GM18867 (cell line): ENCODE measurements at regions not wholly inside any gene's neighbourhood (a gene's known extent, or its start where the extent isn't known, plus 50 kb on each side); places are given as distances from the start of the nearest gene placed in this dataset.

Experiments used
- ATAC-seq: cut with Tn5 transposase; IDR thresholded peaks from one replicate; pipeline ENCODE4 v1.9.1; 2021; ENCODE audit warnings: mild to moderate bottlenecking, moderate library complexity; ENCODE audit not compliant: unreplicated experiment

DNA sequence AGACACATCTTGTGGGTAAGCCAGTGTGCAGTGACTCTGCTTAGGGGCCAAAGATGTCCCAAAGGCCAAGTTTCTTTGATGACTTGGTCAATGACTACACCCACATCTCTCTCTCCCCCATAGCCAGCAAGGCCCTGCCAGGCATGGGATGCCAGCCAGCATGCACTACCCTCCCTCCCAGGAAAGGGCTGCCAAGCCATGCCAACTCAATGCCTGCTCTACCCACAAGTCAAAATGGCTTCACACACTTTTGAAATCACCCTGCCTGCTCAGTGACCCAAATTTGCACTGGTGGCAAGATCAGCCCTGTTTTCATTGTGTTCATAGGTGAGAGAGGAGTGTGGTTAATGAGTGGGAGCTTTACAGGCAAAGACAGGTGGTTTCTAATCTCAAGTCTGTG, 112.5 kb downstream of the MATN1 start:
- ATAC-seq, result no peak

DNA sequence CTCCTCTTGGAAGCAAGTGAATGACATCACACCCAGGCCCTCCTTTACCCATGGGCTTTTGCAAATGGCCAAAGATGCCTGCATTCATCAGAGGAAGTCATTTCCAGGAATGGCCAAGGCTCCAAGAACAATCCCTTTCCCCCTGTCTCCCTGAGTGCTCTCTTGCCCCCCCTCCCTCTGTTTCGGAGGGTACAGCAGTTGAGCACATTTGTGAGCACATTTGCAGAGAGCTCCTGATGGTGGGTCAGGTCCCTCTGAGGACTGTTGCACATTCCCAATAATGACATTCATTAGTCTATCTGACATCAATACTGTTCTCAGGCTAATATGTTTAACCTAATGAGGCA, 113.4 kb downstream of the MATN1 start:
- no peak for ATAC-seq

DNA sequence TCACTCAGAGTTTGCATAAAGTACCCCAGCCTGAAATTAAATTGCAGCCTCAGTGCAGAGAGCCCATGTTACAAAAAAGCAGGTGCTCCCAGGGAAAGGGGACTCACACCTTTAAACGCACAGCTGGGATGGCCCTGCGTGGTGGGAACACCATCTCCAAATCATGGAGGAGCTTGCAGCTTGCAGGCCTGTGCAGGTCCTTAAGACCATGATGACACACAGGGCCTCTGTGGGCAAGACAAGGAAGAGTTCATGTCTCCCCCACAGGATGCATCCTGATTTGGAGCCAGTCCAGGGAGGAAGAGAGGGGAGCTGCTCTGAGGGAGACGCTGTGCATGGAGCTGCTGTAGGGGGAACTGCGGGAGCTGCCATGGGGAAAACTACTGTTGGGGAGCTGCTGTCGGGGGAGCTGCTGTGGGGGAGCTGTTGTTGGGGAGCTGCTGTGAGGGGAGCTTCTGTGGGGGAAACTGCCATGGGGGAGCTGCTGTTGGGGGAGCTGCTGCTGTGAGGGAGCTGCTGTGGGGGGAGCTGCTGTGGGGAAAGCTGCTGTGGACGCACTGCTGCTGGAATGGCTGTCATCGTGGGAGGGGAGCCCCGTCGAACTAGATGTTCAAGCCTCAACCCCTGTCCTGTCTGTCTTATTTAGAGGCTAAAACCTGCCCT, 113.9 kb downstream of the MATN1 start:
- ATAC-seq, result no peak

DNA sequence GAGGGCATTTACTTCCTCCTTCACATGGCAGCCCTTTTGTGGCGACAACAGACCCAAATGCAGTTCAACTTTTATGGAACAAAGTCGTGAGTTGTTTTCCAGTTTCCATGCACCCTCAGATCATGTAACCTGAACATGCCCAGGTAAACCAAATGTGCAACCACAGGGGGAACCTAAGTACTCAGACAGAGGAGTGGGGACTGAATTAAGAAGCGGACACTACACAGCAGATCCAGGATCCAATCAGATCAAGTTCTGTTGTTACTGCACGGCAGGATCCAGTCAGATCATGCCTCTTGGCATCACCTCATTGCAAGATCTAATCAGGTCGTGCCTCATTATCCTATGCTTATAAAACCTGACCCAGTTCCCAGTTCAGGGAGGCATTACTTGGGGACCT, 115.7 kb downstream of the MATN1 start:
- no peak for ATAC-seq

DNA sequence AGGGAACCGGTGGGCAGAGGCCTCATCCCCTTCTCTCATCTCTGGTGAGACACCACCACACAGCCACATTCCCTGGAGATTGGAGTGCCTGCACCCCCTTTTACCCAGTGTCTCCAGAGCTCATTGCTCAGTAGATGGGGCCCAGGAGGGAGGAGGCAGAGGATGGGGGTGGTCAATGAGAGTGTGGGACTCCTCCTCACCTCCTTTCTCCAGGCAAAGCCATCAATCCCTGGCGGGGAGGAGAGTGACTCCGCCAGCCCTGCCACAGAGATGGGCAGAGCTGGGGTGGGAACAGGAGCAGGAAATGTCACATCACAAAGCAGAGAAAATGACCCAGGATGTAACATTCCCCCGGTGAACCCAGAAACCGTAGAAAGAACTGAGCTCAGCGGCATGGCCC, 117.2 kb downstream of the MATN1 start:
- ATAC-seq, result no peak

DNA sequence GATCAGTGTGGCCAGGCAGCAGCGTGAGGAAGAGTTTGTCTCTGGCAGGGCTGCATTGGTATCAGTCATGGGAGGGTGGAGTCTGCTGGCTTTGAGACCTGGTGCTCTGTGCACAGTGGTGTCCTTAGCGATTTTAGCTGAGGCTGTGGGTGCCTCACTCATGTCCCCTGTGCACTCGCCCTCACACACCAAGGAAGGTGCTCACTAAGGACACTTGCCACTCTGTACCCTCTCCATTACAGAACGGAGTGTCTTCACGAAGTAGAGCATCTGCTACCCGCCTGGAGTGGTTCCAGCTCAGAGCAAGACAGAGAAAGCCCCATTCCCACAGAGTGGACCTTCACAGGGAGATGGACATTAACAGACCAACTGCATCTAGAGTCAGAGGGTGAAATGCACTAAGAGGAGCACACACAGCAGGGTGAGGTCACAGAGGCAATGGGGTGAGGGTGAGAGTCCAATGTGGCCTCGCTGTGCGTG, 117.9 kb downstream of the MATN1 start:
- no peak for ATAC-seq

DNA sequence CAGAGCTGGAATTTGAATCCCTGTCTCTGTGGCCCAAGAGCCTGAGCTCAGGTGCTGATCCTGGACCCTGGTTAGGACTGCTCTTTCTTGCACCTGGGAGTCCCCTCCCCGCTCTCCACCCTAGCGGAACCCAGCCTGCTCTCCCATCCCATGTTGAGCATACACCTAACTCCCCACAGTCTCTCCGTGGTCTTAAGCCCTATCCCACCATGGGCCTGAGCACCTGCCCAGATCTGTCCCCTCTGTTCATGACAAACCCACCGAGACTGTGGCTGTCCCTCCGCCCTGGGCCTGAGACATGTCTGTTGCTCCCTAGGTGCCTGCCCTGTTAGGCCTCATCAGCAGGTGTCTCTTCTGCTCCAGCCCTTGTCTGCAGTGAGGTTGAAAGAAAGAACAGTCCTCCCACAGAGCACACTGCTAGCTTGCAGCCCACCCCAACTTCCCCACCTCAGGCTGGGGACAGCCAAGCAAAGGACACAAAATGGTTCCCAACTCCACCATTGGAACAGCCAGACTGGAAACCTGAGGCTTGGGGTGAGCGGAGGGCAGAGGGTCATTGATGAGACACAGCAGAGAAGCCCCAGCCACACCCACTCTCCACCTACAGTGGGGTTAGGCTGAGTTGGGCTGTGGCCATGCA, 118.5 kb downstream of the MATN1 start:
- ATAC-seq, result no peak

DNA sequence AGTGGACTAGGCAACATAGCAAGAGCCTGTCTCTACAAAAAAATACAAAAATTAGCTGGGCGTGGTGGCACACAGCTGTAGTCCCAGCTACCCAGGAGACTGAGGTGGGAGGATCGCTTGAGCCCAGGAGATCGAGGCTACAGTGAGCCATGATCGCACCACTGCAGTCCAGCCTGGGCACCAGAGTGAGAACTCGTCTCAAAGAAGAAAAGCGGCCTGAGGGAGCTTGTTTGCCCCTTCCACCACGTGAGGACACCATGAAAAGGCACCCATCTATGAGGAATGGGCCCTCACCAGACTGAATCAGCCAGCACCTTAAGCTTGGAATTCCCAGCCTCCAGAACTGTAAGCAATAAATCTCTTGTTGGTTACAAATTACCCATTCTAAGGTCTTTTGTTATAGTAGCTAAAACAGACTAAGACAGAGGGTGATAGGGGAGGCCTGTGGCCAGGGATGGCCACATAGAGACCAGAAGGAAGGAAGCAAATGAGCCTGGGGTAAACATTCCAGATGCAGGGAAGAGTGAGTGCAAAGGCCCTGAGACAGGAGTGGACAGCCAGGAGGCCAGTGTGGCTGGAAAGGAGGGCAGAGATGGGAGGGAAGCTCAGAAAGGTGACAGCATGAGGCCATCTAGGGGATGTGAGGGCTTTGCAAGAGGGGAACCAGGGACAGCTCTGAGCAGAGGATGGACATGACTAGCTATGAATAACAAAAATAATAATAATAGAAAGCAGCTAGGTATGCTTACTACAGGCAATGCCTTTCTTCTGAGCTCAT, 120.1 kb downstream of the MATN1 start:
- no peak for ATAC-seq

DNA sequence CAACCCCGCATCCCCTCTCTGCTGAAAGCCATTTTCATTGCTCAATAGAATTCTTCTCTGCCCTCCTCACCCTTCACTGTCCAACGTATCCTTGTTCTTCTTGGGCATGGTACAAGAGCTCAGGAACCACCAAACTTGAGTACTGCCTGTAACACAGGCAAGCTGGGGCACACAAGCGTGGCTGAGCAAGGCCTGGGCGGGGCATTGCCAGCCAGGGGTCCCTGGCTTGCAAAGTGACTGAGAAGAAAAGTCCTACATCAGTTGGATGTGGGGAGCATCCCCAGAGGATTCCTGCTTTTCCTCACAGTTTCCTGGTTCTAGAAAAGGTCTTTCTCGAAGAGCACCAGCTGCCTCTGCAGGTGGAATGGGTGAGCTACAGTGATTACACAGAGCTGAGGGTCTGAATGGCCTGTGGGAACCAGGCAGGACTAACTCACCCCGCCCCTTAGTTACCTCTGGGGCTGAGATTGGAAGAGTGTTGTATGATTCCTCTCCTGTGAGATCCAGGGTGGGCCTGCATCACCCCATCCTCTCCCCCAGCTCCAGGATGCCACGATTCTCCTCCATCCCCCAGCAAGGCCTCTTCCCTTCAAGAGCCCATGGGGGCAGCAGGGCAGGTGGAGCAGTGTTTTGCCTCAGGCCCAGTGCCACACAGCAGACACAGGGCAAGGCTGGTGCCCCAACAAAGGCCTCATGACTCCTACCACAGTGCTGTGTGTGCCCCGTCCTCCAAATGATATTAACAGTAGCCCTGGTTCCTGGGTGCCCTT, 121.9 kb downstream of the MATN1 start:
- ATAC-seq, result no peak

DNA sequence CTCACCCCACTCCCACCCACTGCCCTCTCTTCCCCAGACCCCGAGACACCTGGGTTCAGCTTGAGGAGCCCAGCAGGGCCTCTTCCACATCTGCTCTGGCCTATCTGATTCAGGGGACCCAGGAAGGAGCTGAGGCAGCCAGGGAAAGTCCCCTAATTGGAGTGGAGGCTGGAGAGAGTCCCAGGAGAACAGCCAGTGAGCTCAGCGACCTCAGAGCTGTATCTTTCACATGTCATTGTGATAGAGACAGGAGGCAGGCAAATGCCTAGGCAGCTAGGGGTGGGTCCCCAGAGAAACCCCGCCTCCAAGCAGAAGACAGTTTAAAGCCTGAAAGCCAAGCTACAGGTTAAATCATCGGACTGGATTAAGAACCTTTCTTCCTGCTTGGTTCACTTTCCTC, 122.7 kb downstream of the MATN1 start:
- ATAC-seq, result no peak

DNA sequence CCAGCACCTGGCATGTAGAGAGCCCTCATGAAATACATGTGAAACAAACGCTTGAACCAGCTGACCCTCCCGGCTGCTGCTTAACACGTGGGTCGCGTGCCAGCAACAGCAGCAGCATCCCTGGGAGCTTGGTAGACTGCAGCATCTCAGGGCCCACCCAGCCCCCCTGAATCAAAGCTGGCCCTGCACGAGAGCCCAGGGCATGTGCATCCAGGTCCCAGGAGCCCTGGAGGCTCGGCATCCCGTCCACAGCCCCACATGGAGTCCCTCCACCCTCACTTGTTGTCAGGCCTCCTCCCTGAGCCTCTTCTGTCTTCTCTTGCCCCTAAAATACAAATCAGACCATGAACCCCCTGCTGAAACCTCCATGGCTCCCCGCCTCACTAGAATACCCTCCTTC, 123.1 kb downstream of the MATN1 start:
- no peak for ATAC-seq

DNA sequence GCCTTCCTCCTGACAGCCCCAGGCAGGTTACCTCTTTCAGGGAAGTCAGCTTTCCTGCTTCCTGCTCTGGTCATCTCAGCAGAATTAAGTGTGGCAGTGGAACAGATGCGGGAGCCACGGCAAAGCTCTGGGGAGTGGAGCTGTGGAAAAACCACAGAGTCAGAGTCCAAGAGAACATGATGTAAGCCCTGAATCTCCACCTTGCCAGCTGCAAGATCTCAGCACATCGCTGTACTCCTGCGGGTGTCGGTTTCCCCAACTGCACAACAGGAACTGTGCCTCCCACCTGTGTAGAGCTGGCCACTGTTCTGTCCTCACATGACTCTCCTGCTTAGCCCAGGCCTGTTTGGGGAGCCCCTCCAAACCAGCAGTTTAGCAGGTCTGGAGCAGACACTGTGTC, 123.7 kb downstream of the MATN1 start:
- ATAC-seq, result no peak

DNA sequence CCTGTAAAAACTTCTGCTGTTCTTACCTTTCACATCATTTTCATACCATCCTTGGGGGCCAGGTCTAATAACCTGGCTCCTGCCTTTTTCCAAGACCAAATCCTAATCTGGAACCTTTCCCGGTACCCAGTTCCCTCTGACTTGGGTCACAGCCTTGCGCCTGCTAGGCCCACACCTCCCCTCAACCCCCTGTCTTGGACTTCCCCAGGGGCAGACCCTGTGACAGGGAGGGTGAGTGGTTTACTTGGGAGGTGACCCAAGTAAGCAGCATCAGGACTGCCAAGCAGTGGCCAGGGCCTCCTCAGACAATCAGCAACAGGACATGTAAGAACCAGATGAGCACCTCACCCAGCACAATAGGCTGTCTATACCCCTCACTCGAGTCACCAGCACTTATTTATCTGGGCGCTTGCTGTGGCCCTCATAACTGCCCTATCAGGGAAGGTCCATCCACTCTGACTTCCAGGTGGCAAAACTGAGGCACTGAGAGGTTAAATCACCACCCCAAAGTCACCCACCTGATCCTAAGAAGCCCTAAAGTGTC, 124.7 kb downstream of the MATN1 start:
- ATAC-seq, result no peak

DNA sequence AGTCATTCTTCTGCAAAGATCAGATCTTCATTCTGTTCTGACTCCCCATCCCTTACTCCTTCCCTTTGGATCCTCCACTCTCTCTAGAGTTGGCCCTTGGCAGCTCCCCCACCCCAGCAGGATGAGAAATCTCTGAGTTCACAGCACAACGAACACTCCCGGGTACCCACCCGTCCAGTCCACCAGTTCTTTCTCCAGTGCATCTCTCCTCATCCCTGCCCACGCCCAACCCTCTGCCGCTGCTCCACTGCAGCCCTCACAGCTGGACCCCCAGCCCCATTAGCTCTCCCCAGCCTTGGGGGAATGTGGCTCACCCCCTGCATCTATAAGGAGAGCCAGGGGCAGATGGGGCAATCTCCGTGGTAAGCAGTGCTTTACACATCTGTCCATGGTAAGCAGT, 125.7 kb downstream of the MATN1 start:
- no peak for ATAC-seq

DNA sequence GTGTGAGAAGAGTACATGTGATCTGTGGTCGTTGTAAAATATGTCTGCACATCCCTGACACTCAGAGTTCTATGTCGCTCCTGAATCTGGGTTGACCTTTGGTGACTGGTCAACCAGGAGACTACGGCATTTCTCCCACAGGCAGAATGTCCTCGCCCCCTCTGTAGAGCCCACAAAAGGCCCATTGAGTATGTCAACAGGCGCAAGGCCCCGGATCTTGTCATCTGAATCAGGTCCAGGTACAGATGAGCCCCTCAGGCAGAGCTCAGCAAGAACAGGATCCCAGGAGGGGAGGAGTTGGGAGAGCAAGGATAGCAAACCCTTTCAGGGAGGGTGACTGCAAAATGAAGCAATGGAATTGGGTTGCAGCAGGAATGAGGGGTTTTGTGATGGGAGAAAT, 126.5 kb downstream of the MATN1 start:
- ATAC-seq, result no peak

DNA sequence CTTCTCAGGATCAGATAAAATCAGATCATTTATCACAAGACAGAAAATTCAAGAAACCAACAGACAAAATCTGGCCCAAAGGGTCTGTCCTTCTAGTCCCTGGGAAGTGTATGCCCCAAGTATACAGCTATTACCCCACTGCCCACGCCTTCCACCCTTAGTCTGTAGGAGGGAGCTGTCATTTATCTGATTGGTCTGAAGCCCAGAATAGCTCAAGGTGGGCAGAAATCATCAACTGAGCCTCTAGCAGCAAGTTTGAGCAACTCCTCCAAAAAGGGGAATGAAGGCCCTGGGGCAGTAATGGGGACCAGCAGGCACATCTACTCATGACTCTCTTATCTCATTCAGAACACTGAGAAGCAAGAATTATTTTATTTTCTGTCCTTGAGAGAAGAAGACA, 126.9 kb downstream of the MATN1 start:
- ATAC-seq, result no peak

DNA sequence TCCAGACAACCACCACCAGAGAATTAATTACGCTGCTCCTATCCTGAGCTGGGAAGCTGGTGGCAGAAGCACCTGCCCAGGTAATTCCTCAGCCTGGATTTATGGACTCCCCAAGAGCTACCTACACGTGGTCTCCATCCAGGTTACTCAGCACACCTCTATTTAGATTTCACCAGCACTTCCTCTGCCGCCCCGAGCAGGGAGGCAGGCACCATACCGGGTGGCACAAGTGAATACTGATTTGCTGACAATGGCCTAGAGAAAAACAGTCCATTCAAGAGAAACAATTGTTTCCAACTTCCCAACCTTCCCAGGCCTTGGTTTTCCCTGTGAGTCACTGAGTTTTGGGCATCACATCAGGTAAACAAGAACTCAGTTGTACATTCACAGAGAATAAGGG, 134.3 kb downstream of the MATN1 start:
- ATAC-seq, result no peak

DNA sequence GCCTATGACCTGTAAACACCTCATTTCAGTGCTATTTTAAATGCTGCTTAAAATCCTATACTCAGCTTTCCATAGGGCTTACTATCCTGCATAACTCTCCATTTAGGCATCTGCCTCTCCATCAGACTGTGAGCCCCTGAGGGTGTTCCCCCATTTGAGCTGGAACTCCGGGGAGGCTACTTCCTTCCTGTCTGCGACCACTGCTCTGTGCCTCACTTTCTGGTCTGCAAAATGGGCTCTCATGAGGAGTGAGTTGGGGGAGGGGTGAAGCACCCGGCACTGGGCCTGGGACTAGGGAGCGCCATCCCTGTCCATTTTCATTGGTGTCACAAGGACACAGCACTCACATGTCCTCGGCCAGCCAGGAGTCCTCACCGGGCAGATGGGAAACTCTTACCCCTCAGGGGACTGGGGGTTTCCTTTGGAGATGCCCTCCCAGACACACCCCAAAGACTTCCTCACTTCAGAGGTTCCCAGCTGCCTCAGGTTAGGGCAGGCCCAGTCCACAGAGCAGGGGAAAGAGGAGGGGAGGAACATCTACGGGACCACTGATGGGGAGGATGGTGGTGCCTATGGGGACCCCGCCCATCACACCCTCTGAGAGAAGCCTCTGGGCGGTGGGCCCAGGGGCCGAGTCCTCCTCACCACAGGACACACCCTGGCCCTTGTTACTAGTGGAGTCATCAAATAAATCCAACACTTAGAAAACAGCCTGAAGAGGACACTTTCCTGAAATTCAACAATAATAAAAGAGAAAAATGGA, 134.9 kb downstream of the MATN1 start:
- no peak for ATAC-seq

DNA sequence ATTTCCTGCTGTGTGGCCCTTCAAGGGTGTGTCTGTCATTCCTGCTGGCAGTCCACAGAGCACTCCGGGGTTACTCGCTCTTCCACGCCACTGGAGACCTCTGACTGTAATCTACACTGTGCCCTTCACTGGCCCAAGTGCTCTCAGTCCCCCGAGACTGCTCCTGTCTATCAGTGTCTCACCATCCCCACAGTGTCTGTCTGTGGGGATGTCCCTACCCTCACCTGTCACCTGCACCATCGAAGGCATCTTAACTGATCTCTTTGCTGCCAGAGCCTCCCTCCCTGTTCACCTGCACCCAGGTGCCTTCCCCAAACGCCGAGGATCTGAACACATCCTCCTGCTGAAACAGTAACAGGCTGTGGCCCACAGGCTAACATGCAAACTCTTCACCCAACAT, 136.7 kb downstream of the MATN1 start:
- ATAC-seq, result no peak

DNA sequence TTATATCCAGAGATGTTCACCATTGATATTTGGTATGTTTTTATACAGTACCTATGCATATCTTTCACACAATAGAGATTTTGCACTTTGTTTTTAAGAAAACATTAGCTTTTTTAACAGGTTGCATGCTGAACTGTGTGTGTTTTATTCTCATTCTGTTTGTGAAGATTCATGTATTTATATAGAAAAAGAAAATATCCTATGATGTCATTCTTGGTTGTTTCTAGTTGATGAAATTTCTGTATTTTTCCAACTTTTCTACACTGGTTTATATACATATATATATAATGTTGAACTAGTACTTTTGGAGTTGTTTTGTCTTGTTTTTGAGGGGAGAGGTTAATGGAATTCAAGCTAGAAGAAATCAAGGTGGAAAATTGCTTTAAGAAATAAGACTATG, 143.8 kb downstream of the MATN1 start:
- no peak for ATAC-seq

DNA sequence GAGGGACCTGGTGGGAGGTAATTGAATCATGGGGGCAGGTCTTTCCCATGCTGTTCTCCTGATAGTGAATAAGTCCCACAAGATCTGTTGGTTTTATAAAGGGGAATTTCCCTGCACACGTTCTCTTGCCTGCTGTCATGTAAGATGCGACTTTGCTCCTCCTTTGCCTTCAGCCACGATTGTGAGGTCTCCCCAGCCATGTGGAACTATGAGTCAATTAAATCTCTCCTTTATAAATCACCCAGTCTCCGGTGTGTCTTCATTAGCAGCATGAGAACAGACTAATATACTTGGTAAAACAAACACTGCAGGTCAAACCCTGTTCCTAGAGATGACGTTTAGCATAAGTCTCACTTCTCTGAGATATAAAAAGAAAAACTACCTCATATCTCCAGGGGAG, 148.3 kb downstream of the MATN1 start:
- no peak for ATAC-seq
